Effector memory CD8-positive, alpha-beta T cell (primary cell): ENCODE measurements at regions not wholly inside any gene's neighbourhood (a gene's known extent, or its start where the extent isn't known, plus 50 kb on each side); places are given as distances from the start of the nearest gene placed in this dataset.

Experiments
- ATAC-seq: fragments of 150-1000 bp; cut with Tn5 transposase; replicated peaks from 2 replicates; pipeline ENCODE4 v1.10.0; 2021; ENCODE audit warnings: mild to moderate bottlenecking, moderate library complexity
- DNase-seq, 3 experiments: peaks; one replicate each; pipeline ENCODE4 v3.0.0; 2021
- H3K27ac Mint-ChIP-seq, 2 donors: one replicate each; pipeline ENCODE4 v1.8.0; 2022; ENCODE audit warnings: mild to moderate bottlenecking in 2 of 2, mixed read lengths in 2 of 2, moderate library complexity in 2 of 2
- H3K27me3 Mint-ChIP-seq, 2 donors: one replicate each; pipeline ENCODE4 v1.8.0; 2022; ENCODE audit warnings: mixed read lengths in 2 of 2
- H3K36me3 Mint-ChIP-seq: one replicate; pipeline ENCODE4 v1.8.0; 2022; ENCODE audit warnings: mild to moderate bottlenecking, moderate library complexity, mixed read lengths; ENCODE audit not compliant: insufficient read depth
- H3K4me1 Mint-ChIP-seq, 2 donors: one replicate each; pipeline ENCODE4 v1.8.0; 2022; ENCODE audit warnings: low read depth in 2 of 2, mixed read lengths in 2 of 2
- H3K4me3 Mint-ChIP-seq, 2 donors: one replicate each; pipeline ENCODE4 v1.8.0; 2022; ENCODE audit warnings: mild to moderate bottlenecking in 2 of 2, mixed read lengths in 2 of 2, moderate library complexity in 2 of 2
- H3K9me3 Mint-ChIP-seq, 2 donors: one replicate each; pipeline ENCODE4 v1.8.0; 2022; ENCODE audit warnings: mixed read lengths in 2 of 2

GRCh38 chr2:139828011-139828410, 1047.8 kb upstream of the NXPH2 start:
- Mint-ChIP-seq H3K36me3 (no peaks in the 10 kb centered on the region), H3K4me3 (no peak overlapping the region), H3K4me1 (no peaks in the 10 kb centered on the region), H3K9me3 (peaks cover 7 to 9% of the 10 kb centered on the region in 2 donors), H3K27me3 (no peaks in the 10 kb centered on the region), H3K27ac (no peak overlapping the region)
- no peak for DNase-seq
- no peak for ATAC-seq

DNA sequence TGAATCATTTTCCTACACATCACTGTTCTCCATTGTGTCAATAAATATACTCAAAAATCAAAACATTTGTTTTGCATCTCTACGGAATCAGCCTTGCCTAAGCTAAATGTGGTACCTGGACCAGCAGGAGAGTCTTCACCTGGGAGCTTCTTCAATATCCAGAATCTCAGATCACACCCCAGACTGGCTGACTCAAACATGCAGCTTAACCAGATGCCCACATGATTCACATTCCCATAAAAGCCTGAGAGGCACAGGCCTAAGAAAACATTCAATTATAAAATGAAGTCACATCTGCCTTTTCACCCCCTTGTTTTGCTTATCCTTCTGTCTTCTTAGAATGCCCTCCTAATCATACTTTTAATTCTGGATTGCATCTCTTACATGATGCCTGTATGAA, 1045.5 kb upstream of the NXPH2 start:
- Mint-ChIP-seq H3K4me1 (no peaks in the 10 kb centered on the region), H3K4me3 (no peak overlapping the region), H3K9me3 (peaks cover 8 to 9% of the 10 kb centered on the region in 2 donors), H3K27me3 (no peaks in the 10 kb centered on the region), H3K27ac (no peak overlapping the region), H3K36me3 (no peaks in the 10 kb centered on the region)
- ATAC-seq (no peak), DNase-seq (no peak)

GRCh38 chr2:139819273-139819796, 1039.1 kb upstream of the NXPH2 start:
- Mint-ChIP-seq H3K27me3 (no peaks in the 10 kb centered on the region), H3K9me3 (peaks cover 7 to 17% of the 10 kb centered on the region in 2 donors), H3K4me3 (no peak overlapping the region), H3K36me3 (no peaks in the 10 kb centered on the region), H3K4me1 (no peaks in the 10 kb centered on the region), H3K27ac (no peak overlapping the region)
- ATAC-seq (no peak), DNase-seq (no peak)

- no peaks in the 10 kb centered on the region for H3K36me3 Mint-ChIP-seq
- H3K9me3 Mint-ChIP-seq = peaks cover 7 to 22% of the 10 kb centered on the region in 2 donors
- H3K27ac Mint-ChIP-seq = no peak overlapping the region
- DNase-seq (no peak), ATAC-seq (no peak)
- no peaks in the 10 kb centered on the region for H3K4me1 Mint-ChIP-seq
- H3K27me3 Mint-ChIP-seq = no peaks in the 10 kb centered on the region
- no peak overlapping the region for H3K4me3 Mint-ChIP-seq
Observed at GRCh38 chr2:139814458-139814857, 1034.3 kb upstream of the NXPH2 start.

GRCh38 chr2:139813340-139813739, 1033.2 kb upstream of the NXPH2 start:
- ATAC-seq (no peak), DNase-seq (no peak)
- Mint-ChIP-seq H3K9me3 (peaks cover 0 to 19% of the 10 kb centered on the region in 2 donors), H3K4me3 (no peak overlapping the region), H3K4me1 (no peaks in the 10 kb centered on the region), H3K36me3 (no peaks in the 10 kb centered on the region), H3K27me3 (no peaks in the 10 kb centered on the region), H3K27ac (no peak overlapping the region)

DNA sequence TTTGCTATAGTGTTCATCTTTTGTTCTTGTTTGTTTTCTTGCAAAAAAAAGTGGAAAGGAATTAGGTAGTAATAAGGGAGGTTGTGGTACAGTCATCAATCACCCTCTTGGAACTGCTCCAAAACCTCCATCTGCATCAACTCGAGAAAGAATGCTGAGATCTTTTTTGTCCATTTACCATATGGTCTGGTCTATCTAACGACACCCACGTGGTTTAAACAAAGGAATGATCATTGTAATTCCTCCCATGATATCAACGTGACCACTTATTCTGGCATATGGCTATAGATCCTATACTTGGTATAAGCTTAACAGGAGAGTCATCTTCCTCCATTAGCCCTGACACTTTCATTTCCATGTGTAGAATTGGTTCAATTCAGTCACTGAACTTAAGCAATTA, 1025.3 kb upstream of the NXPH2 start:
- Mint-ChIP-seq H3K4me1 (no peaks in the 10 kb centered on the region), H3K9me3 (peaks cover 8 to 9% of the 10 kb centered on the region in 2 donors), H3K27ac (no peak overlapping the region), H3K27me3 (no peaks in the 10 kb centered on the region), H3K36me3 (no peaks in the 10 kb centered on the region), H3K4me3 (no peak overlapping the region)
- DNase-seq = no peak
- ATAC-seq = no peak

GRCh38 chr2:139798391-139798790, 1018.2 kb upstream of the NXPH2 start:
- ATAC-seq (no peak), DNase-seq (no peak)
- Mint-ChIP-seq H3K36me3 (no peaks in the 10 kb centered on the region), H3K4me1 (no peaks in the 10 kb centered on the region), H3K27me3 (no peaks in the 10 kb centered on the region), H3K27ac (no peak overlapping the region), H3K9me3 (peaks cover 19 to 21% of the 10 kb centered on the region in 2 donors), H3K4me3 (no peak overlapping the region)

GRCh38 chr2:139790807-139791752, 1010.9 kb upstream of the NXPH2 start:
- no peaks in the 10 kb centered on the region for H3K4me1 Mint-ChIP-seq
- ATAC-seq = no peak
- no peaks in the 10 kb centered on the region for H3K36me3 Mint-ChIP-seq
- no peak for DNase-seq
- H3K4me3 Mint-ChIP-seq = no peak overlapping the region
- no peak overlapping the region for H3K27ac Mint-ChIP-seq
- peaks cover 20 to 23% of the 10 kb centered on the region in 2 donors for H3K9me3 Mint-ChIP-seq
- no peaks in the 10 kb centered on the region for H3K27me3 Mint-ChIP-seq

DNA sequence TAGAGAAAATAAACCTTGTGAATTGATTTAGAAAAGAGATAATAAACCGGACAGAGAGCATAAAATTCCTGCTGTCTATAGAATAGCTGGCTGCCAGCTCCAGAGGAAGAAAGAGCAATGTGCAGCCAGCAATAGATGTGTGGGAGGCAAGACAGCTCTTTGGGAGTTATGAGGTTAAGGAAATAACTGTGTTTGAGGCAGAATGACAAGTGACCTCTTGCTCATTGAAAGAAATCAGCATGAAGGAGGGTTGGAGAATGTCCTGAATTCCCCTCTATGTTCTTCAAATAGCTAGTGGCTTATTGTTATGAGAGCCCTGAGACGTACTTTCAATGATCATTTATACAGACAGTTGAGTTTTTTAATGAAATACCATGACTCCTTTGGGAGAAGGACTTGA, 1009.9 kb upstream of the NXPH2 start:
- Mint-ChIP-seq H3K27ac (no peak overlapping the region), H3K4me3 (no peak overlapping the region), H3K27me3 (no peaks in the 10 kb centered on the region), H3K4me1 (no peaks in the 10 kb centered on the region), H3K9me3 (peaks cover 16 to 22% of the 10 kb centered on the region in 2 donors), H3K36me3 (no peaks in the 10 kb centered on the region)
- no peak for ATAC-seq
- no peak for DNase-seq

- Mint-ChIP-seq H3K27ac (no peak overlapping the region), H3K27me3 (no peaks in the 10 kb centered on the region), H3K36me3 (no peaks in the 10 kb centered on the region), H3K9me3 (peaks cover 4 to 16% of the 10 kb centered on the region in 2 donors), H3K4me3 (no peak overlapping the region), H3K4me1 (no peaks in the 10 kb centered on the region)
- no peak for ATAC-seq
- DNase-seq = no peak
Observed at GRCh38 chr2:139778732-139779131, 998.5 kb upstream of the NXPH2 start.

GRCh38 chr2:139773720-139774277, 993.6 kb upstream of the NXPH2 start:
- Mint-ChIP-seq H3K27ac (no peak overlapping the region), H3K9me3 (peaks cover 4 to 22% of the 10 kb centered on the region in 2 donors), H3K4me1 (no peaks in the 10 kb centered on the region), H3K27me3 (no peaks in the 10 kb centered on the region), H3K36me3 (no peaks in the 10 kb centered on the region), H3K4me3 (no peak overlapping the region)
- ATAC-seq (no peak), DNase-seq (no peak)

- Mint-ChIP-seq H3K4me1 (no peaks in the 10 kb centered on the region), H3K27ac (no peak overlapping the region), H3K9me3 (peaks cover 6 to 8% of the 10 kb centered on the region in 2 donors), H3K4me3 (no peak overlapping the region), H3K27me3 (no peaks in the 10 kb centered on the region), H3K36me3 (no peaks in the 10 kb centered on the region)
- no peak for ATAC-seq
- no peak for DNase-seq
Observed at GRCh38 chr2:139769633-139770032, 989.4 kb upstream of the NXPH2 start.

GRCh38 chr2:139763705-139764104, 983.5 kb upstream of the NXPH2 start:
- ATAC-seq (no peak), DNase-seq (no peak)
- no peaks in the 10 kb centered on the region for H3K4me1 Mint-ChIP-seq
- H3K36me3 Mint-ChIP-seq = no peaks in the 10 kb centered on the region
- H3K27ac Mint-ChIP-seq = no peak overlapping the region
- H3K4me3 Mint-ChIP-seq = no peak overlapping the region
- H3K9me3 Mint-ChIP-seq = peaks cover 8% of the 10 kb centered on the region in 2 donors
- no peaks in the 10 kb centered on the region for H3K27me3 Mint-ChIP-seq

DNA sequence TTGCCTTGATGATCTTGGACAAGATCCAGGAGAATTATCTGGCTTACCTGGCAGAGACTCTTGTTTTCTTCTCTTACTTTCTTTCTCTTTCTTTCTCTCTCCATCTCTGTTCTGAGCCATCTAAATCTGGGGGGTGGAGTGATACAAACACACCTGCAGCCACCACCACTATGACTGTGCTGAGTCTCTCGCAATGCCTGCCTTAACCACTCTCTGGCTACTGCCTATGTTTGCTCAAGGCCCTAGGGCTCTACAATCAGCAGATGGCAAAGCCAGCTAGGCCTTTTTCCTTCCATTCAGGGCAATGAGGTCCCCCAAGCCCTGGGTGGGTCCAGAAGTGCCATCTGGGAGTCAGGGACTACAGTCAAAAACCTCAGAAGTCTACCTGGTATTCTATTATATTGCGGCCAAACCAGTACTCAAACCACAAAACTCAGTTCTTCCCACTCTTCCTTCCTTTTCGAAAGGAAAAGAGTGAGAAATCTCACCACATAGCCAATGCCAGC, 978.9 kb upstream of the NXPH2 start:
- no peaks in the 10 kb centered on the region for H3K27me3 Mint-ChIP-seq
- H3K4me3 Mint-ChIP-seq = no peak overlapping the region
- ATAC-seq = no peak
- DNase-seq = no peak
- H3K27ac Mint-ChIP-seq = no peak overlapping the region
- H3K4me1 Mint-ChIP-seq = no peaks in the 10 kb centered on the region
- H3K36me3 Mint-ChIP-seq = peaks cover 3% of the 10 kb centered on the region
- peaks cover 15 to 20% of the 10 kb centered on the region in 2 donors for H3K9me3 Mint-ChIP-seq
